GM21717 (cell line): ENCODE measurements at regions not wholly inside any gene's neighbourhood (a gene's known extent, or its start where the extent isn't known, plus 50 kb on each side); places are given as distances from the start of the nearest gene placed in this dataset.

ENCODE experiments used
- ATAC-seq: cut with Tn5 transposase; IDR thresholded peaks from one replicate; pipeline ENCODE4 v1.9.1; 2021; ENCODE audit warnings: mild to moderate bottlenecking, moderate library complexity; ENCODE audit not compliant: unreplicated experiment

DNA sequence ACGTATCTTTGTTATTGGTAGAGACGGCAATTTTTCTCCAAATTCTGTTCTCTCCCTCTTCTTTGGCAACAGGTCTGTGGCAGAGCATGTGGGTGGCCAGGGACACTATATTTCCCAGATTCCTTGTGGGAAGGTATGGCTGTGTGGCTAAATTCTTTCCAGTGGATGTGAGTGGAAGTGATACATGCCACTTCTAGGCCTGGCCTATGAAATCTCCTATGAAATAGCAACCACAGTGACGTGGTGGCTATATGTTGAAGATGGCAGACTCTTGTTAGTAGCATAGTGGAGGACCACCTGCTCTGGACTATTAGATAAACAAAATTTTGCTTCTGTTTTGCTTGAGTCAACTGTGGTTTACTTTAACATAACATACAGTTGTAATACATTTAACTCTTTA lies 243.3 kb downstream of the IL20RB start:
- no peak for ATAC-seq

DNA sequence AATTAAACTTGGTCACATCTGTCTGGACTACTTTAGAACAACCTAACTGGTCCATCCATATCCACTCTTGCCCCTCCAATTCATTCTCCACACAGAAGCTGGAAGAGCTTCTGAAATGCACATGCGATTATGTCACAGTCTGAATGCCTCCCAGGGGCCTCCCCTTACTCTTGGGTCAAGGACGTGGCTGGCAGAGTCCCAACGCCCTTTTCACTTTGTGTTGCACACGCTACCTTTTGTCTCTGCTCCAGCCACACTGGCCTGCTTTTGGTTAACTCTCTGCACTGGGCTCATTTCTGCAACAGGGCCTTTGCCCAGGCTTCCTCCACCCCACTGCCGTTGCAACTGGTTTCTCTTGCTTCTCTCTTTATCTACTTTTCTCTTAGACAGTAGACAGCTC lies 245.2 kb downstream of the IL20RB start:
- ATAC-seq = no peak

DNA sequence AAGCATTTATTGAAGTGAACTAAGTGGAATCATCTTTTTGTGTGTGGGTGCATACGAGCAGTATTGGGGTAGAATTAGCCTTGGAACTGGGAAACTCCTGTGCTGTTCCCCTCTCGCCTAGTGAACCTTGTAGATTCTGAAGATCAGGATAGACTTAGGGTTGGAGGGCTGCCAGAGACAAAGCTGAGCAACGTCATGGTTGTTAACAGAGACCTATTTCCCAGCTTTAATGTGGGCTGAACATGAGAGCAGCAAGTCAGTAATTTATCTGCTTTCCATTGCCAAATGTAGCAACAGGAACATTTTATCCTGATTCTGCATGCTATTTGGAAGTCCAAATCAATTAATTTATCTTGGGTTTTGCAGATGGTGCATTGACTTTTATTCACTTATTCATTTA lies 246.6 kb downstream of the IL20RB start:
- ATAC-seq = no peak

DNA sequence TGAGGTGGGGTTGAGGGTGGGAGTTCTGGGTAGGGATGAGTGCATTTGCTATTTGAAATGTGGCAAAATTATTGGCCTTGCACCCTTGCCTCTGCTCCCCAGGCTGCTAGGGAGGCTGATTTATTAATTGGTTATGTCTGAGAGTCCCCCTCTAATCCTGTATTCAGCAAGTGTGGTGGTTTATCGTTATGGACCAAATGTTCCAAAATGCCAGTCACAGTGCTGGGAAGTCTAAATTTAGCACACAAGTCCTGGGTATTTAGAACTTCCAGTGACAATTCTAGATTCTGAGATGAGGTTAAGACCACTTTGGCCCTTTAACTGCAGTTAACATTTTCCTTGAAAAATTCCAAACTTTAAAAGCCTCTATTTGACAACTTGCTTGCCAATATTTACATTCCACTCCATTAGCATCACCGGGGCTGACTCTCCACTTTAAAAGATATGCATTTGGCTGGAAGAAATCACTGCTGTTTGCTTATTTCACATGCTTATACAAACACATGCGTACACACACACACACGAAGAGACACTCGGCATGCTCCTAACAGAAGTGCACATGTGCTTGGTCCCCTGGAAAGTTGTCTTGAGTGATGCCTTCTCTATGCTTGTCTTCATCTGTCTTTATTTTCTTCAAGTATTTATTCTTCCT lies 247.7 kb downstream of the IL20RB start:
- no peak for ATAC-seq

DNA sequence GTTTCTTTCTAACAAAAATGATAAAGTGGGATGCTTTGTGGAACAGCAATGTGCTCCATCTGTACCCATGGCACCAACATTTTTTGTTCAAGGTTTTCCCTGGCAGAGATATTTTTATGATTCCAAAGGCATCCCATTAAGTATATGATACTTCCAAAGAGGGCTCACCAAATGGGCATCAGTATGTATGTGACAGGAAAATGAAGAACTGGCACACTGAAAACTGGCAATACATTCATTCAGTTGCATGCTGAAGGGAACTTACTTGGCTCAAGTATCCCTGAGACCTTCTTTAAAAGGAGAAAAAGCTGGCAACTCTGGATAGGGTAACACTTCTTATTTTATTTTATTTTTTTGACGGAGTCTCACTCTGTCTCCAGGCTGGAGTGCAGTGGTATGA lies 249.8 kb downstream of the IL20RB start:
- no peak for ATAC-seq

DNA sequence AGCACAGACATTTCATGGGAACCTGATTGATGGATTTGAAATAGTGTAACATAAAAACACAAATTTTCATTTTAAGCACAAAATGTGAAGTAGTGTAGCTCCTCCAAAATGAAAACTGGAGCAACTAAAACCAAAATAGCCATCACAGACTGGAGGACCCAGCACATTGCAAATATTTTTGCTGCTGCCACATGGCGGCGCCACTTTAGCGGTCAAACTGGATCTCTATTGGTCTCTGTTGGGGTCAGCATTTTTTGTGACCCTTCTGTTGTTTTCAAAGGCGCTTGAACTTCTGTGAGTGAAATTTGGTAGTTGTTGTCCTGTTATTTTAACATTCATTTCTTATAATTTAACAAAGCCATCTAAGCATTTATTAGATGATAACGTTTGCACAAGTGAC lies 259.9 kb downstream of the IL20RB start:
- ATAC-seq = no peak

DNA sequence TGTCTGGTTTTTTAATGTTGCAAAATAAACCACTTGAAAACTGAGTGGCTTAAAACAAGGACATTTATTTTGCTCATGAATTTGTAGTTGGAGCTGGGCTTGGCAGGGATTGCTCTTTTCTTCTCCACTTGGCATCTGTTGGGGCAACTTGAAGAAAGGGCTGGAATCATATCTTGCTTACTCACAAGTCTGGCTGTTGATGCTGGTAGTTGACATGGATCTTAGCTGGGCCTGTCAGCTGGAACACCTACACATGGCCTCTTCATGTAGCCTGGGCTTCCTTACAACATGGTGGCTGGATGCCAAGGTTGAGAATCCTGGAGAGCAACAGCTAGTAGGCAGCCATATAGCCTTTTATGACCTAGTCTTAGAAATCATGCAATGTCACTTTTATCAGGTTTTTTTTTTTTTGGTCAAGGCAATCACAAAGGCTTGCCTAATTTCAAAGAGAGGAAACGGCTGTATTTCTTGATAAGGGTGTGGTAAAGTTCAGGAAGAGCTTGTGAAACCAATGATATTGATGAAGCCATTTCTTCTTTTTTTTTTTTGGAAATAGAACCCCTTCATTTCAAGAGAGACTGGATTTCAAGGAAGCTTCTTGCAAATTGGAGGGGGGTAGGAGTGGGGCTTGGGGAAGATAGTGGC lies 262.1 kb downstream of the IL20RB start:
- no peak for ATAC-seq

DNA sequence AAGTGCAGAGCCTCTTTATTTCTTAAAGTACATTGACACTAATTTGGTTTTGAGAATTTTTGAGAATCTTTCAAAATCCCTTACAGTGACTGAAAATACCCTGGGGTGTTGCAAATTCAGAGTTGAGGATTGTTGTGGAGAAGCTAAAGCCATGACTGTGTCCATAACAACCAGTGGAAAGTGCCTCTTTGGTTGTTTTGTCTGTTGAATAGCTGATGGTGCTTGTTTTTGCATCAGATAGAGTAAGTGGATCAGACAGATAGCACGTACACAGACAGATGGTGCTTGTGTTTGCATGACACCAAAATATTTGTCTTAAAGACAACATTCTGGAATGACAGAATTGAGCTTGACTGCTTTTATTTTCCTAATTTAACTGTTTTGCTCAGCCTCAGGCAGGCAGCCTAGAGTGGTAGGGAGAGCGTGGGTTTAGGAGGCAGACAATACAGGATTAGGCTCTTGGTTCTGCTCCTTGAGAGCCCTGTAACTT lies 265.0 kb downstream of the IL20RB start:
- no peak for ATAC-seq

DNA sequence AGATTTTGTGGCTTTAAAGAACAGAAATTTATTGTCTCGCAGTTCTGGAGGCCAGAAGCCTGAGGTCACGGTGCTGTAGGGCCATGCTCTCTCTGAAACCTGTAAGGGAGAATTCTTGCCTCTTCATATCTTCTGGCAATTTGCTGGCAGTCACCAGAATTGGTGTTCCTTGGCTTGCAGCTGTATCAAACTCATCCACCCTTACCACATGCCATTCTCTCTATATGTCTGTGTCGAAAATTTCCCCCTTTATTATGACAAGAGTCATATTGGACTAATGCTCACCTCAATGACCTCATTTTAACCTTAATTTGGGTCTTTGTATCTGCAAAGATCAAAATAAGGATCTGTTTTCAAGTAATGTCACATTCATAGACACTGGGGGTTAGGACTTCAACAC lies 266.7 kb downstream of the IL20RB start:
- no peak for ATAC-seq

DNA sequence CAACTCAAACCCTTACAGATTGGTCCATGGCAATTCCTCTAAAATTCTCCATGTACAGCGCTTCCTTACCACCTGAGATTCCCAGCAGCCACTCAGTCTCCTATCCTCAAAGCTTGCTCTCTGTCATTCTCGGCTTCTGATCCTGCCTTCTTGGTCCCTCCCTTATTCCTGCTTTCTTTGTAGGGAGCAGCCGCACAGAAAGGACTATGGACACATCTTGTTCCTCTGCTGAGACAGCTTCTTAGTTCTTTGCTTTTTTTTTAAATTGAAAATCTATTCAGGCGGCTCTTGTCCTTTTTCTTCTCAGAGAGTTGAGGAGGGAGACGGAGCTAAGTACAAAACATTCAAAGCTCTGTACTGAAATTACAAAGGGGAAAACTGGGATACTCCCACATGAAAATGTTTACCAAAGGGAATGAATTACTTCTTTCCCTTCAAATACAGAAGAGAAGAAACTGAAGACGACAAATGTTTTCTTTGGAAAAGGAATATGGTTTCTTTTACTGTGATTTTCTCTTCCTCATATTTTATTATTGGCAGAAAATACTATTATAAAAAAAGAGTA lies 285.1 kb downstream of the IL20RB start:
- ATAC-seq = no peak

DNA sequence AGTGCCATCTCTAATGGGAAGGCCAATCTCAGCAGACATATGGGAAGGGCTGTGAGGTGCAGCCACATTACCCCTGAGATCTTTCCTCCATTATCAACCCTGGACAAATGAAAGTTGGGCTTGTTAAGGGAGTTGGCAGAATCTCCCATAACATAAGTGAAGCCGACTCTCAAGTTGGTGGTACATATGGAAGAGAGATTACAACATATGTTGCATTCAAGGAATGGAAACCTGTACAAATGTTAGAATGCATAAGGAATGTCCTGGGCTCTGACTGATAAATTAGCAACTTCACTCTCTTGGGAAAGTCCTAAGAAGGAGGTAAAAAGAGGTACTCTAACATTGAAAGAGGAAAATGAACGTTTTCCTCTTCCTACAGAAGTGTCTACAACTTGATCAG lies 288.7 kb downstream of the IL20RB start:
- no peak for ATAC-seq

DNA sequence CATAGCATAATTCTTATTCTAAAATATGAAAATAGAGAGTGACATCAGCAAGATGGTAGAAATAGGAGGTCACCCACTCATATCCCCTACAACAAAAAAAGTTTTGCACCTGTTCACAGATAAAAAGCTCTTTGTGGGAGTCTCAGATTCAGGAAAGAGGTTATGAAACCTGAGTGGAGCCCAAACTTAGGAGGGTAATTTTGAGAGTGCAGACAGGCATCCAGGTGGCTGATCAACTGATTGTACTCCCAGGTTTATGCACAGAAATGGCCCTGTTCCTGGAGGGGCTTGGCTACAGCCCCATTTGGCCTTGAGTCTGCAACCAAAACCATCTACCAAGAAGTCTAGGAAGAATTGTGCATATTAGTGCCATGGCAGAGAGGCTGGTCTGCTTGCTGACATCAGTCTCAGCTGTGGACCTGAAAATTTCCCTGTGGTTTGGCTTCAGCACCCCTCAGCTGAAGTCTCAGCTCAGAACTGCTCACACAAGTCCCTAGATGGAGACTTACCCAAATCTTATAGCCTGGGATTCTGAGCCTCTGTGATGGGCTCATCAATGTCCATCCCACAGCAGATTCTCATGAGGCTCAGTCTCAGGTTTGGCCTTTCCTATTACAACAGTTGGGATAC lies 291.6 kb downstream of the IL20RB start:
- no peak for ATAC-seq

DNA sequence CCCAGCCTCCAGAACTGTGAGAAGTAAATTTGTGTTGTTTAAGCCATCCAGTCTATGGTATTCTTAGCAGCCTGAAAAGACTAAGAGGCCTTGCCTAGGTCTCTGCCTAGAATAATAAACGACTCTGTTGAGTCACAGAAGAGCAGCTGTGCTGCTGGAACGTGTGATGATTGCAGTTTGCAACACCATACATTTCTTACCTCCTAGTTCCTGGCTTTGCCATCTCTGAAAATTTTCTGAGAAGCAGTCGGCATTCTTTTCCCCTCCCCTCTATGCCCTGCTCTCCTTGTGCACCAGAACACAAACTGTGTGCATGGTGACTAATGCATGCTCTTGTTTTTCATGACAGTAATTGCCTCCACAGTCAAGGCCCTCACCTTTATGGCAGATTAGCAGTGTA lies 301.3 kb downstream of the IL20RB start:
- no peak for ATAC-seq

DNA sequence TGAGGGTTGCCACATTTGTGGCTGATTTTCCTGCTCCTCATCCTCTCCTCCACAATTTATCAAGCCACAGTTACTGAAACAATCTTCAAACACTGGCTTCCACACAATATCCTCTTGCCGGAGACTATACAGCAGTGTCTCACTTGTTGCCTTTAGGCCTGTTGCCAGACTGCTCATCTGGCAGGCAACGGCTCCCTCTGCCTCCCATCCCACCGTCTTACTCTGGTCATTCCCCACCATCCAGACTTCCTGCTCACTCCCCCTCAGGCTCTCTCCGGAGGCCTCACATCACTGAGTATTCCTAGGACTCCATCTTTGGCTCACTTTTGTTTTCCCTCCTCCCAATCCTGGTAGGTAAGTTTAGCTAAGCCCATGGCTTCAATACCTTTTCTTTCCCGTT lies 301.9 kb downstream of the IL20RB start:
- no peak for ATAC-seq

DNA sequence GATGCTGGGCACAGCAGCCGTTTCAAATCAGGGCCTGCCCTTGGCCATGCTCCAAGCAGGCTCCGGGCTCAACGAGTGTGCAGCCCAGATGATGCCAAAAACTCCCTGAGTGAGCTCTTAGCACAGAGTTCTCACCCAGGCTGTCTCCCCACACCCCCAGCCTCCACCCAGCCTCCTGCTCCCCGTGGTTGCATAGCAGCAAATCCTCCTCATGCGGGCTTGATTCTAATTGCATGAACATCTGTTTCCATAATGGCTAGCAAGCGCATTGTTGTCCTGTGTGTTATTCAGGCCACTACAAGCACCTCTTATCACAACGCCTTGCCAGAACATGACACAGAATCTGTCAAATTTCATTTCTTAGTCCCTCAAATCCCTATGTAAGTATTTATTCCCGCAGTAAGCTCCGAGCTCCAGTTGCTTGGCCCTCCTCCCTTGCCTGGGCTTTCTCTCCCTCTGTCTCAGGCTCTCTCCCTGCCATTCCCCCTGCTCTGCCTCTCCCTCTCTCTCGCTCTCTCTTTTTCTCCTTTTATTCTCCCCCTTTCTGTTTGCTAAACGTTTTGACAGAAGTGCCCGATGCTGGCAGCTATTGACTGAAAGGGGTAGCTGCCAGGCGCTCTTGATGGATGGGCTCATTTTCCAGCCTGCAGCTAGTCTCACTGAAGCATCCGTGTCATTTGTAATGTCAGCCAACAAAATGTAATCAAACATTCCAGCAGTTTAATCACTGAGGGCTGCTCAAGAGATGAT lies 306.5 kb downstream of the IL20RB start:
- ATAC-seq = no peak

DNA sequence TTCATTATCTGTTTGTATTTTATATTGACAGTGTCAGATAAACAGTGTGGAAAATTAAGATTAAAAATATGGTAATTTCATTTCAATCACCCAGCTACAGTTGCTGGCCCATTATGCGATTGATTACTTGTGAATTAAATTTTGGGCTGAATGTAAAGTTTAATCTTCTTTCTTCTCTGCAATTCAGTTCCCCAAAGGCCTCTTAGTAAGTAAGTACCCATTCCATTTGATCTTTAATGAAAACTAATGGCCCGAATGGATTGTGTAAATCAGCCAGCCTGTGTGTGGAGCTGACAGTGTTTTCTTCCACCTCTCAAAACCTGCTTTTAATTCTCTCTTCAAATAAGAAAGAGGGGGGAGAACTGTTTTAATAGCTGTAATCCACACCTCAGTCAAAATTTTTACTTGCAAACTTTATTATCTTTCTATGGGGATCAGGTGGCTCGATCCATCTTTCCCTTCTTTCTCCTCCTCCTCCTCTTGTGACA lies 307.1 kb downstream of the IL20RB start:
- ATAC-seq = no peak

DNA sequence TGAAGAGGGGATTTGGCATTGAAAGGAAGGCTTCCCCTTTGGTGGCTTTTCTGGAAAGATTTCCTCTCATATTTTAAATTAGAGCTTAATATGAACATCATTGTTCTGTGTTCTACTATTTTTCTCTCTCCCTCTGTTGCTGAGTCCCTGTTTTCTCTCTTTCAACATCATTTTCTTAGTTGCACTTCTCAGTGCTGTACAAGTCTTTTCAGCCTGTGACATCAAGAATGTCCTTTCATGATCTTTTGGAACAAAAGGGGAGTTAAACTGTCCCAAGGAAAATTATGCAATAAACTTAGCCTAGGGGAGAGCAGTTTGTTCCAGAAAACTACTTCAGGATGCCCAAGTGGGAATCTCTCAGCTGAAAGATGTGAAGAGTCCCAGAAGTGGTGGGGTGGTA lies 325.1 kb downstream of the IL20RB start:
- no peak for ATAC-seq

DNA sequence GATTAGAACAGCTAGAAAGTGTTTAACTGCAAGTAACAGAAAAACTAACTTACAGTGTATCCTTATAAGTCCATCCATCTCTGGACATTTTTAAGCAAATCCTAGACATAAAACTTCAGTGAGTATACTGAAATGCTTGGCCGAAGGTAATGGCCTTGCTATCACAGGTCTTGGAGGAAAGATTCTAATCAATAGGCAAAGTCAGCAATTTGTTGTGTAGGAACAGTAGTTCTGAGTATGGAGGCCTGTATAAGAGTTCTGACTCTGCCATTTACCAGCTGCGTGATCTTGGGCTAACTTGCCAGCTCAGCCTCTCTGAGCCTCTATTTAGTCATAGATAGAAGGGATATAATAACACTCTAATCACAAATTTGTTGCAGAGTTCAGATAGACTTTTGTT lies 328.1 kb downstream of the IL20RB start:
- no peak for ATAC-seq

DNA sequence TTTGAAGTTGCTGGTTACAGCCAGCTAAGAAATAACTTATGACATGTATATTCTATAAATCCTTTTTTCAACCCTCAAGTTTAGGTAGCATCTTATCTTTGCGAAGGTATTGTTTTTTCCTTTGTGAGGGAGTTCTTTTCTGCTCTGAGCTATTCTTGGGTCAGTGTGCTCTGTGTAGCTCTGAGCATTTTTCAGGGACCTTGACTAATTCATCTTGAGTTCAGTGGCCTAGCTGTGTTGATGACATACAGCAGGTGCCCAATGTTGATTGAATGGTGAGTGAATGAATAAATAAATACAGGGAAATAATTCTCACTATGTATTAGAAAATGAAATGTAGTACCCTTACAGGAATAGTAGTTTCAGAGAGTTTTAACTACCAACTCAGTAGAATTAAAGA lies 335.3 kb downstream of the IL20RB start:
- no peak for ATAC-seq

DNA sequence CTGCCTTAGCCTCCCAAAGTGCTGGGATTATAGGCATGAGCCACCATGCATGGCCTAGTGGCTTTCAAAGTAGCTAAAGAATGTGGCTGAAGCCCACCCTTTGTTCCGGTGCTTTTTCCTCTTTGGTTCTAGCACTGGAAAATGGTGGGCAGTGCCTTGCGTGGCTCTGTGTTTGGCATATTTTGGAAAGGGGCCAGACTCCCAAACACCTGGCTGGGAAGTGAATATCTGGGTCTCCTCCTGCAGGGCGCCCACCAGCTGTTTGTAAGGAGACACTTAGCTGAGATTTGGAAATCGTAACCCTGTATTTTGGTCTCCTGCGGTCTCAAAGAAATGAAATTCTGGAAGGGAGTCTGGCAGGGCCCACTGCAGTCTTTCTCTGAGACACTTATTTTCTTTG lies 336.4 kb downstream of the IL20RB start:
- ATAC-seq = no peak

DNA sequence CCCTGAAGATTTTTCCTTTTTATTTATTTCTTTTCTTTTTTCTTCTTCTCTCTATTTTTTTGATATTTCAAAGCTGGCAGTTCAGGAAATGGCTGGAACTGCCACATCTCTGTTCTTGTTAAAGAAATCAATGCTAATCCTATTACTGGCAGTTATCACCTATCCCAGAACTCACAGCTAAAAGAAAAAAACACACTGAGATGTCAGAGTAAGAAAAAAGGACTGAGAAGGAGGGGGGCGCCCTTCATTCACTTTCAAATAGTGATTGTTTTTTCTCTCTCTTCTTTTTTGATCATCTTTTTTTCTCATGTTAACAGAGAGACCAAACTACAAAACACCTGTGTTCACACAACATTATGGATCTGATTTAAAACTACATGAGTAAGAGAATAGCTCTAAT lies 337.1 kb downstream of the IL20RB start:
- no peak for ATAC-seq
